ENCODE measurements at regions not wholly inside any gene's neighbourhood (a gene's known extent, or its start where the extent isn't known, plus 50 kb on each side); places are given as distances from the start of the nearest gene placed in this dataset.

- H3K4me3 Mint-ChIP-seq: no peak overlapping the region
- ATAC-seq (ENCODE audit: low read depth): no peak
- no peaks in the 10 kb centered on the region for H4K20me1 ChIP-seq (ENCODE audit: control insufficient read depth, insufficient read depth, low read length, poor library complexity, severe bottlenecking)
Measured at GRCh38 chr9:82299870-82300269, 311.3 kb downstream of the SPATA31D1 start.

GRCh38 chr9:82302968-82303655 lies 314.5 kb downstream of the SPATA31D1 start:
- no peak overlapping the region for H3K4me3 ChIP-seq (ENCODE audit: control extremely low read depth in 1 of 5, extremely low read depth in 1 of 5, insufficient read depth in 1 of 5, low read depth in 2 of 5, low read length in 4 of 5)
- no peak overlapping the region for H3K27ac ChIP-seq (ENCODE audit: low read length in 2 of 2)
- no peaks in the 10 kb centered on the region for H3K4me1 ChIP-seq (ENCODE audit: control insufficient read depth in 2 of 2, insufficient read depth in 2 of 2, low read length in 2 of 2)
- DNase-seq (no peak), ATAC-seq (ENCODE audit: low read depth) (no peak)
- H3K36me3 ChIP-seq (replicated peaks in 1 of 2; ENCODE audit: control extremely low read depth in 1 of 2, control insufficient read depth in 1 of 2, extremely low read depth in 1 of 2, insufficient read depth in 2 of 2, low read length in 1 of 2): no peaks in the 10 kb centered on the region
- CTCF ChIA-PET: no interaction called here
- no peaks in the 10 kb centered on the region for H4K20me1 ChIP-seq (ENCODE audit: control insufficient read depth, insufficient read depth, low read length, poor library complexity, severe bottlenecking)
- no peaks in the 10 kb centered on the region for H3K27me3 ChIP-seq (replicated peaks in 1 of 4; ENCODE audit: control extremely low read depth in 1 of 4, control insufficient read depth in 3 of 4, insufficient read depth in 4 of 4, low read length in 3 of 4)
- no peak for TF ChIP-seq EZH2 (IDR thresholded peaks at IDR 0.05; ENCODE audit: borderline replicate concordance, insufficient read depth, low read depth, low read length, poor library complexity, severe bottlenecking)
- TF ChIP-seq CTCF (IDR thresholded peaks at IDR 0.05): no peak
- peaks cover 3 to 14% (median 4%) of the 10 kb centered on the region in 3 donors for H3K9me3 ChIP-seq (ENCODE audit: control extremely low read depth in 1 of 3, control insufficient read depth in 2 of 3, insufficient read depth in 1 of 3, low read length in 2 of 3)
- H3K9ac ChIP-seq (ENCODE audit: low read length): no peak overlapping the region
- H3K79me2 ChIP-seq (ENCODE audit: control insufficient read depth, insufficient read depth, low read length): no peaks in the 10 kb centered on the region
- peaks cover 5% of the 10 kb centered on the region for H3K9me3 Mint-ChIP-seq (ENCODE audit: insufficient read depth)
- no peak overlapping the region for H3K27ac Mint-ChIP-seq
- H3K4me1 Mint-ChIP-seq: peaks cover 5% of the 10 kb centered on the region
- H3K4me2 ChIP-seq (replicated peaks; ENCODE audit: low read depth, low read length, poor library complexity, severe bottlenecking): no peak overlapping the region
- no peaks in the 10 kb centered on the region for H3K27me3 Mint-ChIP-seq
- intact Hi-C loops (cut with micrococcal nuclease): no loop called here
- WGBS (ENCODE audit: insufficient coverage): 87% methylated on average over 3 of the region's 5 CpGs
- no peak overlapping the region for H3K4me3 Mint-ChIP-seq
- POLR2A ChIA-PET: no interaction called here
- H2AFZ ChIP-seq (ENCODE audit: insufficient read depth, low read depth, low read length, poor library complexity, severe bottlenecking): no peak overlapping the region

More at GRCh38 chr9:82299870-82300269, 311.3 kb downstream of the SPATA31D1 start:
- no peak for TF ChIP-seq EZH2 (IDR thresholded peaks at IDR 0.05; ENCODE audit: borderline replicate concordance, insufficient read depth, low read depth, low read length, poor library complexity, severe bottlenecking)
- TF ChIP-seq CTCF (IDR thresholded peaks at IDR 0.05): no peak
- no peaks in the 10 kb centered on the region for H3K27me3 Mint-ChIP-seq
- DNase-seq: no peak
- POLR2A ChIA-PET: no interaction called here
- intact Hi-C loops (cut with micrococcal nuclease): no loop called here
- H3K9ac ChIP-seq (ENCODE audit: low read length): no peak overlapping the region
- H3K27ac Mint-ChIP-seq: no peak overlapping the region
- H3K79me2 ChIP-seq (ENCODE audit: control insufficient read depth, insufficient read depth, low read length): no peaks in the 10 kb centered on the region
- CTCF ChIA-PET: no interaction called here
- H3K27ac ChIP-seq (ENCODE audit: low read length in 2 of 2): no peak overlapping the region
- no peak overlapping the region for H2AFZ ChIP-seq (ENCODE audit: insufficient read depth, low read depth, low read length, poor library complexity, severe bottlenecking)
- peaks cover 5% of the 10 kb centered on the region for H3K4me1 Mint-ChIP-seq
- no peaks in the 10 kb centered on the region for H3K27me3 ChIP-seq (replicated peaks in 1 of 4; ENCODE audit: control extremely low read depth in 1 of 4, control insufficient read depth in 3 of 4, insufficient read depth in 4 of 4, low read length in 3 of 4)
- no peak overlapping the region for H3K4me2 ChIP-seq (replicated peaks; ENCODE audit: low read depth, low read length, poor library complexity, severe bottlenecking)
- peaks cover 3 to 14% (median 4%) of the 10 kb centered on the region in 3 donors for H3K9me3 ChIP-seq (ENCODE audit: control extremely low read depth in 1 of 3, control insufficient read depth in 2 of 3, insufficient read depth in 1 of 3, low read length in 2 of 3)
- no peaks in the 10 kb centered on the region for H3K4me1 ChIP-seq (ENCODE audit: control insufficient read depth in 2 of 2, insufficient read depth in 2 of 2, low read length in 2 of 2)
- peaks cover 5% of the 10 kb centered on the region for H3K9me3 Mint-ChIP-seq (ENCODE audit: insufficient read depth)
- no peak overlapping the region for H3K4me3 ChIP-seq (ENCODE audit: control extremely low read depth in 1 of 5, extremely low read depth in 1 of 5, insufficient read depth in 1 of 5, low read depth in 2 of 5, low read length in 4 of 5)
- no peaks in the 10 kb centered on the region for H3K36me3 ChIP-seq (replicated peaks in 1 of 2; ENCODE audit: control extremely low read depth in 1 of 2, control insufficient read depth in 1 of 2, extremely low read depth in 1 of 2, insufficient read depth in 2 of 2, low read length in 1 of 2)
